DOHH2 (cell line): ENCODE measurements at regions not wholly inside any gene's neighbourhood (a gene's known extent, or its start where the extent isn't known, plus 50 kb on each side); places are given as distances from the start of the nearest gene placed in this dataset.
"Not testable (repeated sequence)": the region's sequence is repeated elsewhere in the genome, so short reads cannot be mapped to it uniquely, and the experiment has no call there.

Experiments
- H3F3A ChIP-seq: fragments of 200-600 bp; sonication (generic), shearing (Covaris generic); 2 replicates; pipeline ENCODE4 v1.6.0; 2016; ENCODE audit warnings: antibody characterized with exemption, mild to moderate bottlenecking; ENCODE audit not compliant: control insufficient read depth, insufficient read depth
- H3K27ac ChIP-seq: fragments of 200-600 bp; sonication (generic); 2 replicates; pipeline ENCODE4 v1.5.1; 2014; ENCODE audit warnings: low read depth, mild to moderate bottlenecking, low read length, moderate library complexity
- H3K27me3 ChIP-seq: fragments of 200-600 bp; sonication (generic); 2 replicates; pipeline ENCODE4 v1.6.1; 2014; ENCODE audit warnings: mild to moderate bottlenecking, low read length, mixed read lengths; ENCODE audit not compliant: control insufficient read depth
- H3K36me3 ChIP-seq: fragments of 200-600 bp; sonication (generic); 2 replicates; pipeline ENCODE4 v1.6.1; 2014; ENCODE audit warnings: mild to moderate bottlenecking, low read length, moderate library complexity, mixed read lengths; ENCODE audit not compliant: control insufficient read depth
- H3K4me1 ChIP-seq: fragments of 200-600 bp; sonication (generic); 2 replicates; pipeline ENCODE4 v1.6.1; 2014; ENCODE audit warnings: mild to moderate bottlenecking, low read length, mixed read lengths; ENCODE audit not compliant: control insufficient read depth
- H3K4me2 ChIP-seq: fragments of 200-600 bp; sonication (generic); 2 replicates; pipeline ENCODE4 v1.6.0; 2014; ENCODE audit warnings: mild to moderate bottlenecking, low read length, moderate library complexity
- H3K4me3 ChIP-seq: fragments of 200-600 bp; sonication (generic); 2 replicates; pipeline ENCODE4 v1.5.1; 2014; ENCODE audit warnings: mild to moderate bottlenecking, low read length, mixed read lengths
- H3K79me2 ChIP-seq: fragments of 200-600 bp; sonication (generic); 2 replicates; pipeline ENCODE4 v1.6.1; 2014; ENCODE audit warnings: mild to moderate bottlenecking, low read length, mixed read lengths; ENCODE audit not compliant: control insufficient read depth
- H3K9me2 ChIP-seq: fragments of 200-600 bp; sonication (generic); replicated peaks from 2 replicates; pipeline ENCODE4 v1.6.1; 2014; ENCODE audit warnings: mild to moderate bottlenecking, low read length, mixed read lengths; ENCODE audit not compliant: control insufficient read depth
- H3K9me3 ChIP-seq: fragments of 200-600 bp; sonication (generic); 2 replicates; pipeline ENCODE4 v1.6.1; 2014; ENCODE audit warnings: antibody characterized with exemption, low read length, mixed read lengths; ENCODE audit not compliant: control insufficient read depth, insufficient read depth
- H4K20me1 ChIP-seq: fragments of 200-600 bp; sonication (generic); 2 replicates; pipeline ENCODE4 v1.6.0; 2014; ENCODE audit warnings: low read depth, mild to moderate bottlenecking, antibody characterized with exemption, low read length, moderate library complexity; ENCODE audit not compliant: control insufficient read depth, insufficient read depth
- EZH2phosphoT487 ChIP-seq: fragments of 200-600 bp; sonication (generic); IDR thresholded peaks from 2 replicates; pipeline ENCODE4 v1.6.1; 2017; ENCODE audit warnings: borderline replicate concordance, mild to moderate bottlenecking, antibody characterized with exemption, low read length, moderate library complexity, mixed read lengths
- TF ChIP-seq, protein P1 (sequence below): fragments of 200-600 bp; sonication (generic); IDR thresholded peaks from one replicate; pipeline ENCODE4 v1.5.1; 2014; ENCODE audit warnings: antibody characterized with exemption, mild to moderate bottlenecking, low read depth, low read length; ENCODE audit not compliant: poor library complexity, severe bottlenecking

GRCh38 chr15:53128652-53129051 lies 338.5 kb upstream of the ONECUT1 start:
- H3F3A ChIP-seq = no peaks in the 10 kb centered on the region
- H4K20me1 ChIP-seq = no peaks in the 10 kb centered on the region
- H3K9me2 ChIP-seq = no peaks in the 10 kb centered on the region
- no peak overlapping the region for H3K27ac ChIP-seq
- H3K9me3 ChIP-seq = no peaks in the 10 kb centered on the region
- no peaks in the 10 kb centered on the region for H3K27me3 ChIP-seq
- TF ChIP-seq EZH2phosphoT487 = no peak
- TF ChIP-seq, protein P1, sequence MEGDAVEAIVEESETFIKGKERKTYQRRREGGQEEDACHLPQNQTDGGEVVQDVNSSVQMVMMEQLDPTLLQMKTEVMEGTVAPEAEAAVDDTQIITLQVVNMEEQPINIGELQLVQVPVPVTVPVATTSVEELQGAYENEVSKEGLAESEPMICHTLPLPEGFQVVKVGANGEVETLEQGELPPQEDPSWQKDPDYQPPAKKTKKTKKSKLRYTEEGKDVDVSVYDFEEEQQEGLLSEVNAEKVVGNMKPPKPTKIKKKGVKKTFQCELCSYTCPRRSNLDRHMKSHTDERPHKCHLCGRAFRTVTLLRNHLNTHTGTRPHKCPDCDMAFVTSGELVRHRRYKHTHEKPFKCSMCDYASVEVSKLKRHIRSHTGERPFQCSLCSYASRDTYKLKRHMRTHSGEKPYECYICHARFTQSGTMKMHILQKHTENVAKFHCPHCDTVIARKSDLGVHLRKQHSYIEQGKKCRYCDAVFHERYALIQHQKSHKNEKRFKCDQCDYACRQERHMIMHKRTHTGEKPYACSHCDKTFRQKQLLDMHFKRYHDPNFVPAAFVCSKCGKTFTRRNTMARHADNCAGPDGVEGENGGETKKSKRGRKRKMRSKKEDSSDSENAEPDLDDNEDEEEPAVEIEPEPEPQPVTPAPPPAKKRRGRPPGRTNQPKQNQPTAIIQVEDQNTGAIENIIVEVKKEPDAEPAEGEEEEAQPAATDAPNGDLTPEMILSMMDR = no peak
- H3K4me3 ChIP-seq = no peak overlapping the region
- H3K36me3 ChIP-seq = no peaks in the 10 kb centered on the region
- no peak overlapping the region for H3K4me2 ChIP-seq
- no peaks in the 10 kb centered on the region for H3K4me1 ChIP-seq
- no peaks in the 10 kb centered on the region for H3K79me2 ChIP-seq

GRCh38 chr15:53126144-53126543 lies 336.0 kb upstream of the ONECUT1 start:
- Histone ChIP-seq H4K20me1 (no peaks in the 10 kb centered on the region), H3K27ac (no peak overlapping the region), H3K4me2 (no peak overlapping the region), H3K79me2 (no peaks in the 10 kb centered on the region), H3K9me3 (no peaks in the 10 kb centered on the region), H3K27me3 (no peaks in the 10 kb centered on the region), H3F3A (no peaks in the 10 kb centered on the region), H3K36me3 (no peaks in the 10 kb centered on the region), H3K4me1 (no peaks in the 10 kb centered on the region), H3K4me3 (no peak overlapping the region), H3K9me2 (no peaks in the 10 kb centered on the region)
- TF ChIP-seq, protein P1 = no peak
- TF ChIP-seq EZH2phosphoT487 = no peak

DNA sequence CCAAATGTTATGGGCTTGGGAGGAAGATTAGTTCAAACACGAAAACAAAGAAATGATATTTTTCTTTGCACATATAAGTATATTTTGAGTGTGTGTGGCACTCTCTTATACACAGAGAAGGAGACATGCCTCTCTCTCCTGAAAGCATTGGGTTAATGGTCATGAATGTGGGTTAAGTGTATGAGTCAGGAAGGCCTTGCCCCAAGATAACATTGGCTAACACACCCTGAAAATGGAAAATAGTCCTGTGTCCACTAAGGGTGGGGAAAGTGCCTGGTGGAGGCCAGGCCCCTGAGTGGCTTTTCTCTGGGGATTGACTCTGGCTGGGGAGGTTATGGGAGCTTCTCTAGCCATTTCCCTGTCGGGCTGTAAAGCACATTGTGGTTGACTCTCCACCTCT lies 332.7 kb upstream of the ONECUT1 start:
- H3K4me2 ChIP-seq = no peak overlapping the region
- no peaks in the 10 kb centered on the region for H4K20me1 ChIP-seq
- TF ChIP-seq, protein P1 = no peak
- TF ChIP-seq EZH2phosphoT487 = no peak
- H3K9me2 ChIP-seq = no peaks in the 10 kb centered on the region
- H3K9me3 ChIP-seq = no peaks in the 10 kb centered on the region
- no peaks in the 10 kb centered on the region for H3F3A ChIP-seq
- H3K27ac ChIP-seq = no peak overlapping the region
- H3K4me3 ChIP-seq = no peak overlapping the region
- no peaks in the 10 kb centered on the region for H3K4me1 ChIP-seq
- H3K36me3 ChIP-seq = no peaks in the 10 kb centered on the region
- H3K79me2 ChIP-seq = no peaks in the 10 kb centered on the region
- no peaks in the 10 kb centered on the region for H3K27me3 ChIP-seq

DNA sequence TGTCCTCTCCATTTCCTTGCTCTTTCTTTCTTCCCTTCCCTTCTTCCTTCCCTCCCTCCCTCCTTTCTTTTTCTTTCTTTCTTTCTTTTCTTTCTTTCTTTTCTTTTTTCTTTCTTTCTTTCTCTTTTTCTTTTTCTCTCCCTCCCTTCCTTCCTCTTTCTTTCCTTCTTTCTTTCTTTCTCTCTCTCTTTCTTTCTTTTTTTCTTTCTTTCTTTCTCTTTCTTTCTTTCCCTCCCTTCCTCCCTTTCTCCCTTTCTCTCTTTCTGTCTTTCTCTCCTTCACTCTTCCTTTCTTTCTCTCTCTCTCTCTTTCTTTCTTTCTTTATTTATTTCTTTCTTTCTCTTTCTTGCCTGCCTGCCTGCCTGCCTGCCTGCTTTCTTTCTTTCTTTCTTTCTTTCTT lies 326.8 kb upstream of the ONECUT1 start:
- not testable (repeated sequence) for H3K79me2 ChIP-seq, H3K4me2 ChIP-seq, H3K27me3 ChIP-seq, H3K9me3 ChIP-seq, H3K4me3 ChIP-seq, H3K9me2 ChIP-seq, H3F3A ChIP-seq, H3K27ac ChIP-seq, H4K20me1 ChIP-seq, H3K36me3 ChIP-seq, H3K4me1 ChIP-seq
